ENCODE measurements at regions not wholly inside any gene's neighbourhood (a gene's known extent, or its start where the extent isn't known, plus 50 kb on each side); places are given as distances from the start of the nearest gene placed in this dataset.

DNA sequence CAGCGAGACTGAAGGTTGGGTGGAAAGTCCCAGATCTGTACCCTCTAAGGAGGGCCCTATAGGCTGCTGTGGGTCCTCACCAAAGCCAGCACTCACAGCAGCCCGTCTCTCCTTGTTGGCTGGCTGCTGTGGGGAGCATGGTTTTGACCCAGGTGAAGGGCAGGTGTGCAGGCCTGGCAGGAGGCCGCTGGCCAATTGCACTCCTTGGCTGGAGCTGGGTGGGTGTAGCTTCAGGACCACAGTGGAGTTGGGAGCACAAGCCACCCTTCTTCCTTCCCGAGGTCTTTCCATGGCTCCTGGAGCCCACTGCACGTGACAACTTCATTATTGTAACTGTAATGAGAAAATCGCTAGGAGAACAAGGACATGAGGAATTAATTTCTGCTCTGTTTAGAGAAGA is 287.7 kb upstream of the FOXQ1 start:
- no peak for DNase-seq (ENCODE audit: low read depth)
- TF ChIP-seq, protein P1, sequence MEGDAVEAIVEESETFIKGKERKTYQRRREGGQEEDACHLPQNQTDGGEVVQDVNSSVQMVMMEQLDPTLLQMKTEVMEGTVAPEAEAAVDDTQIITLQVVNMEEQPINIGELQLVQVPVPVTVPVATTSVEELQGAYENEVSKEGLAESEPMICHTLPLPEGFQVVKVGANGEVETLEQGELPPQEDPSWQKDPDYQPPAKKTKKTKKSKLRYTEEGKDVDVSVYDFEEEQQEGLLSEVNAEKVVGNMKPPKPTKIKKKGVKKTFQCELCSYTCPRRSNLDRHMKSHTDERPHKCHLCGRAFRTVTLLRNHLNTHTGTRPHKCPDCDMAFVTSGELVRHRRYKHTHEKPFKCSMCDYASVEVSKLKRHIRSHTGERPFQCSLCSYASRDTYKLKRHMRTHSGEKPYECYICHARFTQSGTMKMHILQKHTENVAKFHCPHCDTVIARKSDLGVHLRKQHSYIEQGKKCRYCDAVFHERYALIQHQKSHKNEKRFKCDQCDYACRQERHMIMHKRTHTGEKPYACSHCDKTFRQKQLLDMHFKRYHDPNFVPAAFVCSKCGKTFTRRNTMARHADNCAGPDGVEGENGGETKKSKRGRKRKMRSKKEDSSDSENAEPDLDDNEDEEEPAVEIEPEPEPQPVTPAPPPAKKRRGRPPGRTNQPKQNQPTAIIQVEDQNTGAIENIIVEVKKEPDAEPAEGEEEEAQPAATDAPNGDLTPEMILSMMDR (conservative IDR thresholded peaks at IDR 0.05; ENCODE audit: low read length), result no peak
- no peak overlapping the region for H3K4me3 ChIP-seq (ENCODE audit: low read length)

DNA sequence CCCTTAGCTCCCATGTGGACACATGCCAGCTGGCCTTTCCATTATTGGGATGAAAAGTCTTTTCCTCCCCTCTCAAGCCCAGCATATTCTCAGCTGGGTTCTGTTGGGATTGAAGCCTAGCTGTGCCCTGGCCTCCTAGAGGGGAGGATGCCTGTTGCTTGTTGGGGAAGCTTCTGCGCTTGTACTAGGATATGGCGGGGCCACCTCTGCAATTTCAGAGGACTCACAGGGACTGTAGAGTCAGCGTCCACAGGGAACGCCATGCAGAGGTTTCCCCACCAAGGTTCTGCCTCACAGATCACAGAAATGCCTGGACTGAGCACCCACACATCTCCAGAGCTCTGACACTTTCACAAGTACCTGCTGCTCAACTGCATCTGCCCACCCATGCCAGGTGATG is 288.7 kb upstream of the FOXQ1 start:
- no peak overlapping the region for H3K4me3 ChIP-seq (ENCODE audit: low read length)
- DNase-seq (ENCODE audit: low read depth), result no peak
- TF ChIP-seq, protein P1 (conservative IDR thresholded peaks at IDR 0.05; ENCODE audit: low read length), result no peak

DNA sequence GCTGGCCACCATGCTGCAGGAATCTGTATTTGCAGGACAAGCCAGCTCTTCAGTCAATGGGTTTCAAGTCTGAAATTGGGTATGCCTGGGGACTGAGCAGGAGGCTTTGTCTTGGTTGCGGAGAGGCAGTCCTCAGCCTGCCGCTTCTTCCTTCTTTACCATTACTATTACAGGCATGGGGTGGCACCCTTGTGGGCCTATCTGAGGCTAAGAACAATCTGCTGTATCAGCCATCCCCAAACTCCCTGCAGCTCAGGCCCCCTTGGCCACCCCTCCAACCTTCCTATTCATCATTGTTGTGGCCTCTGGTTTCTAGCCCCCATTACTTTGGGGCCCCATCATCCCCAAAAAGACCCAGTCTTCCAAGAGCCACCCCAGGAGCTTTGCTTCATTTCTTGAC is 289.2 kb upstream of the FOXQ1 start:
- TF ChIP-seq, protein P1 (conservative IDR thresholded peaks at IDR 0.05; ENCODE audit: low read length), result no peak

DNA sequence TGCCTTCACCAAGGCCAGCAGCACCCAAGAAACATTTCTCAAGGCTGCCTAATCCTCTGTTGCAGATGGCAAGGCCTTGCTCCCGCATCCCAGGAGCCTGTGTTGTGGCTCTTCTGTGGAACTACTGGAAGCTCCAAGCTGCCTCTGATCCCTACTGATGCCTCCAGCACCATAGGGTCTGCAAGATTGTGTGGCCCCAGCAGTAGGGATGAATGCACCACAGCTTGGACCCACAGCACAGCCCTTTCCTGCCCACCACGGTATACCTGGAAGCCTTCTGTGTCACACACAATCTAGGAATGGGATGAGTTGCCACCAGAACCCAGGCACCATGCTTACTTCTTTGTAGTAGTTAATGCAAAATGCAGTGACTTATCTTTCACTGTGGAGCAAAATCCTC is 291.1 kb upstream of the FOXQ1 start:
- TF ChIP-seq, protein P1 (conservative IDR thresholded peaks at IDR 0.05; ENCODE audit: low read length), result no peak

More for the DNA sequence above, 289.2 kb upstream of the FOXQ1 start:
- DNase-seq (ENCODE audit: low read depth), result no peak
- H3K4me3 ChIP-seq (ENCODE audit: low read length), result no peak overlapping the region

DNA sequence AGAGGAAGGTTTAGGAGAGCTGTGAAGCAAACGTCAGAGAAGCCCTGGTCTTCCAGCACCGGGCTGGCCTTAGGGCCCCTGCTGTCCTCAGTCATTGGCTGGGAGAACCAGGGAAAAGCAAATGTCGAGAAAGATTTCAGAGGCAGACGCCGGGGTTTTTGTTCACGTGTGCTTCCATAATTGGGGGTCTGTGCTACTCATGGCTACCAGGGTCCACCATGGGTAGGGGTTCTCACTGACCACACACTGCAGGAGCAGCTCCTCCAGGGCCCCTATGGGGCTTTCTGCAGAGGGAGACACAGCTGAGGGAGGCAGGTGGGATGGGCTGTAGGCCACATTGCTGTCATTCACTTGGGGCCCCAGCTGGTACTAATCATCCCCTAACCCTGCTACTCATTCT is 291.8 kb upstream of the FOXQ1 start:
- no peak overlapping the region for H3K4me3 ChIP-seq (ENCODE audit: low read length)
- TF ChIP-seq, protein P1 (conservative IDR thresholded peaks at IDR 0.05; ENCODE audit: low read length), result no peak
- DNase-seq (ENCODE audit: low read depth), result no peak

More for the DNA sequence above, 291.1 kb upstream of the FOXQ1 start:
- no peak overlapping the region for H3K4me3 ChIP-seq (ENCODE audit: low read length)
- no peak for DNase-seq (ENCODE audit: low read depth)

DNA sequence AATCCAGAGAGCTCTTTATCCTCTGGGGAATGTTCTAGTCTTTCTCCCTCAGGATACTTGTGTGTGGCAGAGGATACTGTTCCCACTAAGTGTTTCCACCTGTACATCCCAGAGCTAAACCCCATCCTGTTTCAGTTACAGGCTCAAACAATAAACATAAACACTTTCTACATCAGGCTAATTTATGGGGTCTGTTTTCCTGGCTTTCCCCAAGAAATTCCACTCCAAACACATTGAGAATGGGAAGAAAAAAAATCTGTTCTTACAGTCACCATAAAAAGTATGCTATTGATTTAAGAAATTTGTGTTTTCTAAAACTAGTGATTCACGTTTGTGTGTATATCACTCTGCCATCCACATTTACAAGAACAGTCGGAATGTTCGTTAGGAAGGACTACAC is 293.9 kb upstream of the FOXQ1 start:
- TF ChIP-seq, protein P1 (conservative IDR thresholded peaks at IDR 0.05; ENCODE audit: low read length), result no peak
- no peak overlapping the region for H3K4me3 ChIP-seq (ENCODE audit: low read length)
- DNase-seq (ENCODE audit: low read depth), result peak; percentile 10

DNA sequence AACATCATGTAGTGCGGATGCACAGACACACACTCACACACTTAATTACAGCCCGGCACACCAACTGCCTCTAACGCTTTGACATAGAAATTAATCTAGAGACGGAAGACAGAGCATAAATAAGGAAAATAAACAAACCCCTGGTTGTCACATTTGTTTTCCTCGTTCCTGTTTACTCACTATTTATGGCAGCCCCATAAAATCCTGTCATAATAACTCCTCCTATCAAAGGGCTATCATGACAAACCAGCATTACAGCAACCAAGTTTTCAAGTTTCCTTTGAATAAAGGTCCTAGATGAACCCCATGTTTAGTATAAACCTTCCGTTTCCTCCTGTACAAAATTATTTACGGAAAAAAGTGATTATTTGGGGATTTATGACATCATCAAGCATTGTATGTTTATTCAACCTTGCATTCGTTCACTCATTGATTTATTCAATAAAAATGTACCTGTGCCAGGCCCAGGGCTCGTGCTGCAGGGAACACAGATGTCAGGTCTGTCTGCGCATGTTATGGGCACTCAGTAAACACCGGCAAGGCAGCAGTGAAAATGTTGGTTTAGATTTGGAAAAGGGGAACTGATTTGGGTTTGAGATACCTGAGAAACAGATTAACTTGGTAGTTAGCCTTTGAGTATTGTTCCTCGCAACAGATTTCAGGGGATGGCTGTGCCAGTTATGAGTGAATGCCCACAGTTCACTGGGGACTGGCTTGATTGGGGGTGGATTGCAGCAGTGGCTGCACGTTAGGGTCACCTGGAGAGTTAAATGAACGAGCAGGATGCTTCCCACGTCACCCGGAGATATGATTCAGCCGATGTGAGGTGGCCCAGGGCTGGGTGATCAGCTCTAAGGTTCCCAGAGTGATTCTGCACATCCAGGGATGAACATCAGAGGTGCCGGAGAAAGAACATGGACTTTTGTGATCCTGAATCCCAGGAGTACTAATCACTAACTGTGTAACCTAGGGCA is 295.3 kb upstream of the FOXQ1 start:
- no peak for DNase-seq (ENCODE audit: low read depth)
- no peak overlapping the region for H3K4me3 ChIP-seq (ENCODE audit: low read length)
- TF ChIP-seq, protein P1 (conservative IDR thresholded peaks at IDR 0.05; ENCODE audit: low read length), result no peak
